HCT116 (cell line): ENCODE measurements at regions not wholly inside any gene's neighbourhood (a gene's known extent, or its start where the extent isn't known, plus 50 kb on each side); places are given as distances from the start of the nearest gene placed in this dataset.

ENCODE experiments used
- ATAC-seq: fragments of 200-7000 bp; cut with Tn5 transposase; 2 replicates; pipeline ENCODE4 v1.9.1; 2020; ENCODE audit warnings: mild to moderate bottlenecking, moderate library complexity
- BruUV-seq: library from RNA; stranded (reverse); fragments of 400-500 nt; replicated peaks from 2 replicates; lab custom pipeline; 2021; lab: Mats Ljungman, UMichigan
- CTCF ChIA-PET: fragments of 300-600 bp; sonication (Branson Sonifier 250); formaldehyde crosslinking; loops from one replicate; lab custom pipeline; 2021; ENCODE audit warnings: antibody characterized with exemption; lab: Charles Lee
- POLR2A ChIA-PET: fragments of 300-600, 350-600 bp; sonication (Branson Sonifier 250); formaldehyde crosslinking; loops from one replicate; lab custom pipeline; 2021; ENCODE audit warnings: antibody characterized with exemption; lab: Charles Lee
- RAD21 ChIA-PET, 2 experiments: fragments of 300-600 bp; sonication (Branson Sonifier 250); formaldehyde crosslinking; loops; one replicate each; lab custom pipeline; 2023; ENCODE audit warnings: low total read pairs in 2 of 2; ENCODE audit not compliant: uncharacterized antibody in 2 of 2, unreplicated experiment in 2 of 2, low non-redundant PET in 1 of 2; lab: Charles Lee
- DNase-seq: peaks from one replicate; pipeline ENCODE4 v3.0.0-alpha.2; 2010; ENCODE audit warnings: low read depth, low spot score
- H2AFZ ChIP-seq: fragments of 200-600 bp; shearing (Covaris generic), sonication (generic); 2 replicates; pipeline ENCODE4 v1.6.1; 2017; ENCODE audit warnings: low read depth, mixed run types, mixed read lengths, antibody characterized with exemption, low read length; ENCODE audit not compliant: poor library complexity, severe bottlenecking
- H3K27ac ChIP-seq: 2 replicates; pipeline ENCODE4 v1.5.1; 2012; ENCODE audit warnings: low read depth, low read length
- H3K27me3 ChIP-seq: fragments of 200-600 bp; sonication (generic); 2 replicates; pipeline ENCODE4 v1.6.1; 2016; ENCODE audit warnings: mixed run types, low read length, mixed read lengths; ENCODE audit not compliant: insufficient read depth
- H3K36me3 ChIP-seq, 2 experiments: fragments of 200-500 bp in 1 of 2; fragments of 200-600 bp in 1 of 2; sonication (Bioruptor generic) in 1 of 2; sonication (generic) in 1 of 2; 2 replicates each; pipeline versions ENCODE4 v1.5.1 to v1.6.1; 2014 to 2016; ENCODE audit warnings: low read length in 2 of 2, inconsistent platforms in 1 of 2, mixed read lengths in 1 of 2, mixed run types in 1 of 2; ENCODE audit not compliant: insufficient read depth in 2 of 2, control insufficient read depth in 1 of 2
- H3K4me1 ChIP-seq, 2 experiments: fragments of 200-600 bp in 1 of 2; sonication (generic) in 1 of 2; 2 replicates each; pipeline versions ENCODE4 v1.5.1 to v1.6.1; 2012 to 2017; ENCODE audit warnings: low read length in 2 of 2, inconsistent platforms in 1 of 2, mild to moderate bottlenecking in 1 of 2, mixed read lengths in 1 of 2, mixed run types in 1 of 2, moderate library complexity in 1 of 2; ENCODE audit not compliant: insufficient read depth in 2 of 2, control insufficient read depth in 1 of 2
- H3K4me2 ChIP-seq: fragments of 200-600 bp; sonication (generic); 2 replicates; pipeline ENCODE4 v1.6.1; 2017; ENCODE audit warnings: mixed run types, low read length, mixed read lengths
- H3K4me3 ChIP-seq, 2 experiments: fragments of 200-600 bp in 1 of 2; sonication (generic) in 1 of 2; replicated peaks in 1 of 2; 2 replicates each; pipeline ENCODE4 v1.5.1; 2011 to 2016; ENCODE audit warnings: low read length in 2 of 2, control low read depth in 1 of 2, low read depth in 1 of 2, mild to moderate bottlenecking in 1 of 2, mixed read lengths in 1 of 2, mixed run types in 1 of 2
- H3K79me2 ChIP-seq: fragments of 200-600 bp; sonication (generic); 2 replicates; pipeline ENCODE4 v1.6.1; 2017; ENCODE audit warnings: mild to moderate bottlenecking, mixed run types, low read length, moderate library complexity, mixed read lengths; ENCODE audit not compliant: insufficient read depth
- H3K9ac ChIP-seq: fragments of 200-600 bp; sonication (generic); 2 replicates; pipeline ENCODE4 v1.6.1; 2016; ENCODE audit warnings: low read length, mixed read lengths
- H3K9me2 ChIP-seq: fragments of 200-600 bp; sonication (generic), shearing (Covaris generic); 2 replicates; pipeline ENCODE4 v1.6.1; 2017; ENCODE audit warnings: mixed run types, mild to moderate bottlenecking, moderate library complexity; ENCODE audit not compliant: insufficient read depth
- H3K9me3 ChIP-seq, 2 experiments: fragments of 200-500 bp in 1 of 2; fragments of 200-600 bp in 1 of 2; sonication (Bioruptor generic) in 1 of 2; sonication (generic) in 1 of 2; 2 replicates each; pipeline ENCODE4 v1.6.1; 2014 to 2017; ENCODE audit warnings: low read length in 2 of 2, mixed read lengths in 2 of 2, inconsistent platforms in 1 of 2, low read depth in 1 of 2, mild to moderate bottlenecking in 1 of 2, mixed run types in 1 of 2, moderate library complexity in 1 of 2; ENCODE audit not compliant: control insufficient read depth in 1 of 2, insufficient read depth in 1 of 2
- H4K20me1 ChIP-seq: fragments of 200-600 bp; sonication (generic), shearing (Covaris generic); 2 replicates; pipeline ENCODE4 v1.6.1; 2017; ENCODE audit warnings: mixed run types, mild to moderate bottlenecking, moderate library complexity; ENCODE audit not compliant: insufficient read depth
- ATF3 ChIP-seq: IDR thresholded peaks from 2 replicates; pipeline ENCODE4 v1.6.1; 2012
- CBX3 ChIP-seq: IDR thresholded peaks from 2 replicates; pipeline ENCODE4 v1.6.1; 2012; ENCODE audit warnings: low read depth
- EGR1 ChIP-seq: IDR thresholded peaks from 2 replicates; pipeline ENCODE4 v1.6.1; 2012; ENCODE audit warnings: low read depth
- JUND ChIP-seq: IDR thresholded peaks from 2 replicates; pipeline ENCODE4 v1.6.1; 2012
- MAX ChIP-seq: IDR thresholded peaks from 2 replicates; pipeline ENCODE4 v1.6.1; 2012
- TCF7L2 ChIP-seq: IDR thresholded peaks from 2 replicates; pipeline ENCODE4 v1.7.0; 2011; ENCODE audit warnings: borderline replicate concordance, inconsistent platforms; ENCODE audit not compliant: insufficient read depth, insufficient read length; ENCODE audit errors: extremely low read depth
- YY1 ChIP-seq: IDR thresholded peaks from 2 replicates; pipeline ENCODE4 v1.6.1; 2011; ENCODE audit warnings: low read length, low read depth, moderate library complexity, mild to moderate bottlenecking; ENCODE audit not compliant: insufficient replicate concordance; ENCODE audit errors: extremely low read depth
- ZFX ChIP-seq: fragments of 450-650 bp; IDR thresholded peaks from 2 replicates; pipeline ENCODE4 v1.6.1; 2017
- intact Hi-C: fragments of 100-400 bp; cut with micrococcal nuclease; formaldehyde crosslinking; loops from 2 replicates; pipeline ENCODE4 v1.10.0; 2022

- ChIA-PET CTCF (no interaction called here), RAD21 (no interaction called here), POLR2A (no interaction called here)
- Histone ChIP-seq H3K79me2 (no peaks in the 10 kb centered on the region), H3K27ac (no peak overlapping the region), H3K9me3 (no peaks in the 10 kb centered on the region), H3K9me2 (no peaks in the 10 kb centered on the region), H3K4me2 (no peak overlapping the region), H3K36me3 (no peaks in the 10 kb centered on the region), H3K4me3 (no peak overlapping the region), H3K4me1 (no peaks in the 10 kb centered on the region), H2AFZ (no peak overlapping the region), H4K20me1 (no peaks in the 10 kb centered on the region), H3K27me3 (peaks cover 30% of the 10 kb centered on the region), H3K9ac (no peak overlapping the region)
- TF ChIP-seq MAX = no peak
- intact Hi-C loops = no loop called here
- no peak for ATAC-seq
- DNase-seq = no peak
- BruUV-seq = no TSS peak
These were observed 113.1 kb upstream of the SLC25A36 start for GRCh38 chr3:140828585-140828984.

- H3K9me3 ChIP-seq = no peaks in the 10 kb centered on the region
- intact Hi-C loops = no loop called here
- peaks cover 28% of the 10 kb centered on the region for H3K27me3 ChIP-seq
- no TSS peak for BruUV-seq
- H3K4me1 ChIP-seq = no peaks in the 10 kb centered on the region
- CTCF ChIA-PET = no interaction called here
- no peaks in the 10 kb centered on the region for H3K9me2 ChIP-seq
- TF ChIP-seq TCF7L2 = no peak
- no peak for TF ChIP-seq CBX3
- no peak for TF ChIP-seq MAX
- TF ChIP-seq ATF3 = no peak
- no peak for TF ChIP-seq ZFX
- TF ChIP-seq EGR1 = no peak
- no peak for TF ChIP-seq JUND
- no peak for TF ChIP-seq YY1
- TF ChIP-seq, all 23 proteins: peak for 0
- H3K4me2 ChIP-seq = no peak overlapping the region
- no peak for ATAC-seq
- H3K79me2 ChIP-seq = no peaks in the 10 kb centered on the region
- DNase-seq = no peak
- H3K4me3 ChIP-seq = no peak overlapping the region
- H3K9ac ChIP-seq = no peak overlapping the region
- no peak overlapping the region for H3K27ac ChIP-seq
- no peaks in the 10 kb centered on the region for H3K36me3 ChIP-seq
- ChIA-PET RAD21 (no interaction called here), POLR2A (no interaction called here)
- no peak overlapping the region for H2AFZ ChIP-seq
- no peaks in the 10 kb centered on the region for H4K20me1 ChIP-seq
These were observed 111.8 kb upstream of the SLC25A36 start for GRCh38 chr3:140829796-140830195.
